Astrocyte of the cerebellum (primary cell): ENCODE measurements at regions not wholly inside any gene's neighbourhood (a gene's known extent, or its start where the extent isn't known, plus 50 kb on each side); places are given as distances from the start of the nearest gene placed in this dataset.
"Not testable (repeated sequence)": the region's sequence is repeated elsewhere in the genome, so short reads cannot be mapped to it uniquely, and the experiment has no call there.

Experiments used
- DNase-seq: peaks from one replicate; pipeline ENCODE4 v3.0.0-alpha.2; 2011; ENCODE audit warnings: low read depth
- H3K4me3 ChIP-seq: 2 replicates; pipeline ENCODE4 v1.5.1; 2011; ENCODE audit warnings: mild to moderate bottlenecking, low read depth, low read length, moderate library complexity
- in situ Hi-C: cut with HindIII; loops from 2 replicates; pipeline ENCODE4 v1.10.0; 2017; ENCODE audit warnings: low sequenced_read_pairs
- TF ChIP-seq, protein P1 (sequence below): IDR thresholded peaks from 2 replicates; pipeline ENCODE4 v1.5.1; 2012; ENCODE audit warnings: low read length, low read depth, moderate library complexity, mild to moderate bottlenecking; ENCODE audit errors: missing control alignments

DNA sequence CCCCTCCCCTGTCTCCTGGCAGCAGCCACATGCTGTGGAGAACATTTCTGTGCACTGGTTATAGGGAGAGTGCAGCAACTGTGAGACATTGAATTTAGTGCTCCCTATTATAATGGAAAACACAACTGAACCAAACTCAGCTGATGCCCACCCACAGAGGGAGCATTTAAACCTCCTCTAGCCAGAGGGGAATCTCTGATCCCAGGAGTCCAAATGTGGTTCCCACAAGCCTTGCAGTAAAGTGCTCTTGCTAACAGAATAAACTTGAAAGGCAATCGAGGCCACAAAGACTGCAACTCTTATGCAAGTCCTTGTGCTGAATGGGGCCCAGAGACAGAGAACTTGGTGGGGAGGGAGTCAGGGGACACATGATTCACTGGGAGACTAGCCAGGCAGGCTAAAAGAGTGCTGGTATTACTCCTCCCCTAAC is 638.8 kb upstream of the VRK2 start:
- no peak overlapping the region for H3K4me3 ChIP-seq
- no peak for DNase-seq
- in situ Hi-C loops: no loop called here
- TF ChIP-seq, protein P1, sequence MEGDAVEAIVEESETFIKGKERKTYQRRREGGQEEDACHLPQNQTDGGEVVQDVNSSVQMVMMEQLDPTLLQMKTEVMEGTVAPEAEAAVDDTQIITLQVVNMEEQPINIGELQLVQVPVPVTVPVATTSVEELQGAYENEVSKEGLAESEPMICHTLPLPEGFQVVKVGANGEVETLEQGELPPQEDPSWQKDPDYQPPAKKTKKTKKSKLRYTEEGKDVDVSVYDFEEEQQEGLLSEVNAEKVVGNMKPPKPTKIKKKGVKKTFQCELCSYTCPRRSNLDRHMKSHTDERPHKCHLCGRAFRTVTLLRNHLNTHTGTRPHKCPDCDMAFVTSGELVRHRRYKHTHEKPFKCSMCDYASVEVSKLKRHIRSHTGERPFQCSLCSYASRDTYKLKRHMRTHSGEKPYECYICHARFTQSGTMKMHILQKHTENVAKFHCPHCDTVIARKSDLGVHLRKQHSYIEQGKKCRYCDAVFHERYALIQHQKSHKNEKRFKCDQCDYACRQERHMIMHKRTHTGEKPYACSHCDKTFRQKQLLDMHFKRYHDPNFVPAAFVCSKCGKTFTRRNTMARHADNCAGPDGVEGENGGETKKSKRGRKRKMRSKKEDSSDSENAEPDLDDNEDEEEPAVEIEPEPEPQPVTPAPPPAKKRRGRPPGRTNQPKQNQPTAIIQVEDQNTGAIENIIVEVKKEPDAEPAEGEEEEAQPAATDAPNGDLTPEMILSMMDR: no peak

DNA sequence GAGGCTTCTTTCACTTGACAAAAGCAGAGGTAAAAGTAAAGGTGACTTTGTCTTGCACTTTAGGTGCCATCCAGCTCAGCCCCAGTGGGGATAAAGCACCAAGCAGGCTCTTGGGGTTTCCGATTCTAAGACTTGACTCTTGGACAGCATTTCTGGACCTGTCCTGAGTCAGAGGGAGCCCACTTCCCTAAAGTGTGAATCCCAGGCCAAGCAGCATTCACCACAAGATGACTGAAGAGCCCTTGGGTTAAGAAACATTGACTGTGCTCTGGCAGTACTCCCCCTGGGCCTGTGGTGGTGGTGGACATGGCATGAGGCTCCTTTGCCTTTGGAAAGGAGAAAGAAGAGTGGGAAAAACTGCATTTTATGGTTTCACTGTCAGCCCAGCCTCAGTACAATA is 638.0 kb upstream of the VRK2 start:
- TF ChIP-seq, protein P1: no peak
- no peak for DNase-seq

DNA sequence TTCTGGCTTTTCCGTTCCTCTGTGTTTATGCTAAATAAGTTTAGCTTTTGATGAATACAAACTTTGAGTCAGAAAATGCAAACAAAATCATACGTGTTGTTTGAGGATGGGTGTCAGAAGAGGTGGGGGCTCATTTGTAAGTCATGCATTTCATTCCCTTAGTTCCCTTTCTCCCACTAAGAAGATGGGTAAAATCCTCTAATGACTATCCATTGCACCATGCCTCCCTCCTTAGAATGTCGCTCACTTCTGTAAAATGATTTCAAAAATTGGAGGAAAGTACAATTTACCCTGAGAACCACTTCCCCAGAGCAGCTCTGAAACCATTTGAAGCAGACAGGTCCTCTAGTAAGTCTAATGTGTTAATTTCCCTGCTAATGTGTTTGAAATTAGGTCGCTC is 629.6 kb upstream of the VRK2 start:
- DNase-seq: no peak
- in situ Hi-C loops: no loop called here
- no peak overlapping the region for H3K4me3 ChIP-seq
- TF ChIP-seq, protein P1: no peak

More for the DNA sequence above, 638.0 kb upstream of the VRK2 start:
- no peak overlapping the region for H3K4me3 ChIP-seq
- in situ Hi-C loops: no loop called here

DNA sequence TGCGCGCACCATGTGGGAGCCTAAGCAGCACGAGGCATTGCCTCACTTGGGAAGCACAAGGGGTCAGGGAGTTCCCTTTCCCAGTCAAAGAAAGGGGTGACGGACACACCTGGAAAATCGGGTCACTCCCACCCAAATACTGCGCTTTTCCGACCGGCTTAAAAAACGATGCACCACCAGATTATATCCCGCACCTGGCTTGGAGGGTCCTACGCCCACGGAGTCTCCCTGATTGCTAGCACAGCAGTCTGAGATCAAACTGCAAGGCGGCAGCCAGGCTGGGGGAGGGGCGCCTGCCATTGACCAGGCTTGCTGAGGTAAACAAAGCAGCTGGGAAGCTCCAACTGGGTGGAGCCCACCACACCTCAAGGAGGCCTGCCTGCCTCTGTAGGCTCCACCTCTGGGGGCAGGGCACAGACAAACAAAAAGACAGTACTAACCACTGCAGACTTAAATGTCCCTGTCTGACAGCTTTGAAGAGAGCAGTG is 627.7 kb upstream of the VRK2 start:
- DNase-seq, in situ Hi-C loops, H3K4me3 ChIP-seq: not testable (repeated sequence)

DNA sequence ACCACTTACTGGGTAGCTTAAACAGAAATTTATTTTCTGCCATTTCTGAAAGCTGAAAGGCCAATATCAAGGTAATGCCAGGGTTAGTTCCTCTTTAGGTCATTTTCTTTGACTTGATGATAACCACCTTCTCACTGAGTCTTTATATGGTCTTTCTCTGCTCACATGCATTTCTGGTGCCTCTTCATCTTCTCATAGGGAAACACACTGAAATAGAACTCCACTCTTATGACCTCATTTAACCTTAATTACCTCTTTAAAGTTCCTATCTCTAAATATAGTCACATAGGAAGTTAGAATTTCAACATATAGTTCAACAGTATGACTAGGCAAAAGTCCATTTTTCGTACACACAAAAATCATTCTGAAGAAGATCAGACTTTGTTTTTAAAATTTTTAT is 616.8 kb upstream of the VRK2 start:
- TF ChIP-seq, protein P1: no peak
- H3K4me3 ChIP-seq: no peak overlapping the region
- DNase-seq: no peak
- in situ Hi-C loops: no loop called here

DNA sequence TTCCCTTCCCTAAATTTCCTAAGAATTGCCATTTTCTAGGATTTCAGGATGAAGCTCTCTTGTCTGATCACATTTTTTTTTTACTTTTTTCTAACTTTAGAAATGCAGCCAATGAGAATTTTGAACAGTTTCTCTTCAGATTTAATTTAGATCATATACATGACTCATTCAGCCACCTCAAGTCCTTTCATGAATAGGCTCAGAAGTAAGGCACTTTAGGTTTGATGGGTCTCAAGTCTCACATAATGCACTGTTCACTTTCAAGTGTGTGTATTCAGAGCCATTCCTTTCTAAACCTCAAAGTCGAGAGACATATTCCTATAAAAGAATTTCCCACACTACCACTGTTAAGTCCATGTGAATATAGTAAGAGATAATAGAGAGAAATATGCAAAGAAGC is 614.1 kb upstream of the VRK2 start:
- TF ChIP-seq, protein P1: no peak
- in situ Hi-C loops: no loop called here
- DNase-seq: no peak
- no peak overlapping the region for H3K4me3 ChIP-seq

DNA sequence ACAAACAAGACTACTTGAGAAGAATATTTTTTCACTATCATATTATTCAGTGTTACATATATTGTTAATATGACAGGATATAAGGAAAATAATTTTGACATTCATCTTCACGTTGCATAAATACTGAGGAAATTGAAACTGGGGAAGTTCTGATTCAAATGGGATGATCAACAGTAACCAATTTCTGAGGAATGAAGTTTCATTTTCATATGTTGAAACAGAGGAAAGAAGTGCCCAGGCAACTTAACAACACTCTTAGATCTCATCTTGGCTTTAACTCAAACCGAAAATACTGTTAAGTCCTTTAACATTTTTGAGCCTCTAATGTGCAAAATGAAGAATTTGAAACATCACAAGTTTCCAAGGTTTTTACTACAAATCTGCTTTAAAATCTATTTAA is 612.2 kb upstream of the VRK2 start:
- in situ Hi-C loops: no loop called here
- TF ChIP-seq, protein P1: no peak
- DNase-seq: no peak
- H3K4me3 ChIP-seq: no peak overlapping the region
